ENCODE measurements at regions not wholly inside any gene's neighbourhood (a gene's known extent, or its start where the extent isn't known, plus 50 kb on each side); places are given as distances from the start of the nearest gene placed in this dataset.

DNA sequence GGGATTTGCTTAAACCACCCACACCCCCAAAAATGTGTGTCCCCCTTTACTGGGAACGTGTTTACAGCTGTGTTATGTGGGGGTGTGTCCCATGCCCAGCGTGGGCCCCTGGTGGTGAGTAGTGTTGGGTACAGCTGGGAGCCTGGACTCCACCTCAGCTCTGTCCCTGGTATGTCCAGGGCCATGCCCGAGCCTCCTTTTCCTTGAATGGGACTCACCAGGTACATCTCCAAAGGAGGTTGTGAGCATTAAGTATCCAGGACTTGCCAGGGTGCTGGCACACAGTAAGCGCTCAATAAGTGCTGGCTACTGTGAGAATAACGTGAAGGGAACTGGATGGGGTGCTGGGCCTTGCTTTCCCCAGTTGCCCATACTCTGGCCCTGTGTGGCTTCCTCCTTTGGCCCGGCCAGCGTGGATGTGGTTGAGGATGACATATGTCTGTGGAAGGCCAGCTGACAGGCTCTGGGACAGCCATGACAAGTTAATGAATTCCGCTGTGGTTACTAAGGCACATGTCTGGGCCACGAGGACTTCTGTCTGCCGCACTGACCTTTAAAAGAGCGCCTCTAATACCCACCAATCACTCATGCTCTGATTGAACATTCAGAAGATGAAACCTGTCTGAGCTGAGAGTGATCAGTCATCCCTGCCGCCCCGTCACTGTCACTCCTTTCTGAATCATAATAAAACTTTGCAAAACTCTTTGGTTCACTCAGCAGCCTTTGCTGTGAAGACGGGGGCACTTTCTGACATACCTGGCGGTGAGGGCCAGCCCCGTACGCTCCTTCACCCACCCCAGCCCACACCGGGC is 74.7 kb downstream of the DIO3 start:
- H3K36me3 ChIP-seq (replicated peaks; ENCODE audit: insufficient read depth, low read depth): no peaks in the 10 kb centered on the region
- 93% methylated on average over 18 of the region's 18 CpGs for WGBS (ENCODE audit: low lambda C conversion rate, missing lambda C conversion rate)
- TF ChIP-seq, protein P1, sequence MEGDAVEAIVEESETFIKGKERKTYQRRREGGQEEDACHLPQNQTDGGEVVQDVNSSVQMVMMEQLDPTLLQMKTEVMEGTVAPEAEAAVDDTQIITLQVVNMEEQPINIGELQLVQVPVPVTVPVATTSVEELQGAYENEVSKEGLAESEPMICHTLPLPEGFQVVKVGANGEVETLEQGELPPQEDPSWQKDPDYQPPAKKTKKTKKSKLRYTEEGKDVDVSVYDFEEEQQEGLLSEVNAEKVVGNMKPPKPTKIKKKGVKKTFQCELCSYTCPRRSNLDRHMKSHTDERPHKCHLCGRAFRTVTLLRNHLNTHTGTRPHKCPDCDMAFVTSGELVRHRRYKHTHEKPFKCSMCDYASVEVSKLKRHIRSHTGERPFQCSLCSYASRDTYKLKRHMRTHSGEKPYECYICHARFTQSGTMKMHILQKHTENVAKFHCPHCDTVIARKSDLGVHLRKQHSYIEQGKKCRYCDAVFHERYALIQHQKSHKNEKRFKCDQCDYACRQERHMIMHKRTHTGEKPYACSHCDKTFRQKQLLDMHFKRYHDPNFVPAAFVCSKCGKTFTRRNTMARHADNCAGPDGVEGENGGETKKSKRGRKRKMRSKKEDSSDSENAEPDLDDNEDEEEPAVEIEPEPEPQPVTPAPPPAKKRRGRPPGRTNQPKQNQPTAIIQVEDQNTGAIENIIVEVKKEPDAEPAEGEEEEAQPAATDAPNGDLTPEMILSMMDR (IDR thresholded peaks at IDR 0.05; ENCODE audit: poor library complexity): no peak
- no peak for TF ChIP-seq EZH2 (IDR thresholded peaks at IDR 0.05; ENCODE audit: borderline replicate concordance)
- TF ChIP-seq EZH2phosphoT487 (IDR thresholded peaks at IDR 0.05; ENCODE audit: low read depth, severe bottlenecking, unreplicated experiment): no peak

DNA sequence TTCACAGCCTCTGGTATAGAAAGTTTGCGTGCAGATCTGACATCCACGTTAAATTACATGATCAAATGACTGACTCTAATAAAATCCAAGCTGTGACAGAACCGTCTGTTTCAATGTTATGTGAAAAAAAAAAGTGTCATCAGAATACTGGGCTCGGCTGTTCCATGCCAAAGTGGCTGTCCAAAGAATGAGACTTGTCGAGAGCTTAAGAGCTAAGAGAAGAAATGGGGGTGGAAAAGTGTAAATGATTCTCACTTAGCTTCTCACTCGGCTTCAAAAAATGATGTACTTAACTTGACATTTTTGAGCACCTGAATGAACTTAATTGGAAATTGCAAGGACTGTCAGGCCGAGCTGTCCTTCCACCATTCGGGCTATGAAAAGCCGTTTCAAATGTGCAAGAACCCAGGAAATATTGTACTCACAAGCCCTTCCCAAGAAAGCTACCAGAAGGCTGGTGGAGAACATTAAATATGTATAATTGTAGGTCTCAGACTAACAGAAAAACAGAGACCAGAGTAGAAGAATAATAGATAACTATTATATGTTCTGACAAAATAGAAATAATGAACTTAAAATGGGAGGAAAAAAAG is 78.0 kb downstream of the DIO3 start:
- no peak for DNase-seq (ENCODE audit: low spot score)
- no peak overlapping the region for H3K4me2 ChIP-seq
- no peak overlapping the region for H3K4me3 ChIP-seq
- H4K20me1 ChIP-seq (ENCODE audit: insufficient read depth, poor library complexity, severe bottlenecking): no peaks in the 10 kb centered on the region
- no peaks in the 10 kb centered on the region for H3K9me3 ChIP-seq (ENCODE audit: low read depth)
- H3K4me1 ChIP-seq (ENCODE audit: insufficient read depth): no peaks in the 10 kb centered on the region
- H2AFZ ChIP-seq: no peak overlapping the region
- no peak overlapping the region for H3K27ac ChIP-seq
- TF ChIP-seq, protein P1 (IDR thresholded peaks at IDR 0.05; ENCODE audit: poor library complexity): no peak
- TF ChIP-seq EZH2phosphoT487 (IDR thresholded peaks at IDR 0.05; ENCODE audit: low read depth, severe bottlenecking, unreplicated experiment) (no peak), EZH2 (IDR thresholded peaks at IDR 0.05; ENCODE audit: borderline replicate concordance) (no peak)
- no peaks in the 10 kb centered on the region for H3K36me3 ChIP-seq (replicated peaks; ENCODE audit: insufficient read depth, low read depth)
- no peaks in the 10 kb centered on the region for H3K79me2 ChIP-seq
- H3K9me2 ChIP-seq (replicated peaks; ENCODE audit: insufficient read depth): no peaks in the 10 kb centered on the region
- H3K27me3 ChIP-seq: no peaks in the 10 kb centered on the region
- WGBS (ENCODE audit: low lambda C conversion rate, missing lambda C conversion rate): 80% methylated on average over 9 of the region's 9 CpGs

More for the DNA sequence above, 74.7 kb downstream of the DIO3 start:
- H2AFZ ChIP-seq: no peak overlapping the region
- no peak for DNase-seq (ENCODE audit: low spot score)
- no peaks in the 10 kb centered on the region for H3K79me2 ChIP-seq
- H3K9me2 ChIP-seq (replicated peaks; ENCODE audit: insufficient read depth): no peaks in the 10 kb centered on the region
- no peak overlapping the region for H3K27ac ChIP-seq
- H3K4me3 ChIP-seq: no peak overlapping the region
- H4K20me1 ChIP-seq (ENCODE audit: insufficient read depth, poor library complexity, severe bottlenecking): no peaks in the 10 kb centered on the region
- no peaks in the 10 kb centered on the region for H3K4me1 ChIP-seq (ENCODE audit: insufficient read depth)
- H3K4me2 ChIP-seq: no peak overlapping the region
- H3K27me3 ChIP-seq: no peaks in the 10 kb centered on the region
- H3K9me3 ChIP-seq (ENCODE audit: low read depth): no peaks in the 10 kb centered on the region

DNA sequence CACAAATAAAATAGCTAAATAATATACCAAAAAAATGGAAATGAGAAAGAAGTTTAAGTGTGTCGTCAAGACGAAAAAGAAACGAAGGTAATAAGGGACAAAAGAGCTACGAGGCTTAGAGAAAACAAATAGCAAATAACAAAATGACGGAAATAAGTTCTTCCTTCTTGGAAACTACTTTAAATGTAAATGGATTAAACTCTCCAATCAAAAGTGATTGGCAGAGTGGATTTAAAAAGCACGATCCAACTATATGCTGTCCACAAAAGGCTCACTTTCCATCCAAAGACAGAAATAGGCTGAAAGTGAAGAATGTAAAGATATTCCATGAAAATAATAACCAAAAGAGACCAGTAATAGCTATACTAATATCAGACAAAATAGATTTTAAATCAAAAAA is 82.4 kb downstream of the DIO3 start:
- Histone ChIP-seq H3K27ac (no peak overlapping the region), H3K9me2 (replicated peaks; ENCODE audit: insufficient read depth) (no peaks in the 10 kb centered on the region), H4K20me1 (ENCODE audit: insufficient read depth, poor library complexity, severe bottlenecking) (no peaks in the 10 kb centered on the region), H3K79me2 (no peaks in the 10 kb centered on the region), H2AFZ (no peak overlapping the region), H3K27me3 (peaks cover 4% of the 10 kb centered on the region), H3K9me3 (ENCODE audit: low read depth) (no peaks in the 10 kb centered on the region), H3K4me2 (no peak overlapping the region), H3K4me1 (ENCODE audit: insufficient read depth) (no peaks in the 10 kb centered on the region), H3K36me3 (replicated peaks; ENCODE audit: insufficient read depth, low read depth) (no peaks in the 10 kb centered on the region), H3K4me3 (no peak overlapping the region)
- no peak for DNase-seq (ENCODE audit: low spot score)
- TF ChIP-seq EZH2 (IDR thresholded peaks at IDR 0.05; ENCODE audit: borderline replicate concordance) (no peak), EZH2phosphoT487 (IDR thresholded peaks at IDR 0.05; ENCODE audit: low read depth, severe bottlenecking, unreplicated experiment) (no peak)
- TF ChIP-seq, protein P1 (IDR thresholded peaks at IDR 0.05; ENCODE audit: poor library complexity): no peak
- 92% methylated on average over 6 of the region's 6 CpGs for WGBS (ENCODE audit: low lambda C conversion rate, missing lambda C conversion rate)

Data from hepatocyte (in vitro differentiated cells).